Cerebellar nuclear complex (tissue), 1 donor: ENCODE measurements at regions not wholly inside any gene's neighbourhood (a gene's known extent, or its start where the extent isn't known, plus 50 kb on each side); places are given as distances from the start of the nearest gene placed in this dataset.

Experiments
- DNase-seq, 2 experiments: peaks; one replicate each; lab custom pipeline; 2025; lab: John Stamatoyannopoulos, UW

- DNase-seq = no peak
These were observed 805.2 kb downstream of the SLC4A3 start for GRCh38 chr2:220432645-220433044.

DNA sequence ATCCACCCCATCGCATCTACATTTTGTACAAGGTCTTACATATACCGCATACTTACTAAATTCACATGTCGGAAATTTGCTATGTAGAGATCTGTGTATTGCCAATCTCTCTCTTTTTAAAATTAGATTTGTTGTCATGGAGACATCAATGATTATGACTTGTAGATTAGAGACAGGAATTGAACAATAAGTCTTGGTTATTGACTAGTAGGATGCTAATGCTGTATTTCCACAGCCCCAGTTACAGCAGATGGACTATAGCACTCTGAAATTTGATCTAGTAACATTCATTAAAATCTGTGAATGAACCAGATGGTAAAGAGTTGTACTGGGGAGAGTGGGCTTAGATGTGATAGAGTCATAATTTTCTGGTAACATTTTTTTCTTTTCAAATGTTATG, 805.7 kb downstream of the SLC4A3 start:
- no peak for DNase-seq

DNA sequence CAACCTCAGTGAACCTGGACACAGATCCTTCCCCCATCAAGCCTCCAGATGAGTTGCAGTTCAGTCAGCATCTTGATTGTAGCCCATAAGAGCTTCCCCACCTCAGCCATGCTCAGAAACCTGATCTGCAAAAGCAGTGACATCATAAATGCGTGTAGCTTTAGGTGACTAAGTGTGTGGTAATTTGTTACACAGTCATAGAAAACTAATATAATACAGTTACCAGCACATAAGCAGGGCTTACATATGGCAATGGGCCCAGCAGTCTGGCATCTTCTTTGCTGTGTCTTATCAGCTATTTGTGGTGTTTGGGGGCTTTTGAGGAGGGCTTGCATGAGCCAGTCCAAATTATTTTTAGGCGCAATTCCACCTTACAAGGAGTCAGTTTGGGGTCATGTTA, 807.0 kb downstream of the SLC4A3 start:
- DNase-seq = no peak

DNA sequence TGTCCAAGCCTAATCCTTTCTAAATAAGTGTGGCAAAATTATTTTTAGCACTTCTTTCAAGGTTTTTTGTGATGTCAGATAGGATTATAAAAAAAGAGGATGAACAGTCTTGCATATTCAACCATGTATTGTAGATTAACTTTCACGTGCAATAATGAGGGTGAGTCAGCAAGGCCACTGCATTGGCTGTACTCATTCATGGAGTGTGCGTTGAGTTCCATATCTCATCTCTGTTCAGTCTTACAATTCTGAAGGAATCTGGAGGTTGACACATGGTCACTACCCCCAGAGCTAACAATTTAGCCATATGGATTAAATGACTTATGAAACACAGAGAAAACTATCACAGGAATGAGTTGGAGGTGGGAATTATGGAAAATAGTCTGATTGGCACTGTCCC, 810.5 kb downstream of the SLC4A3 start:
- no peak for DNase-seq

- no peak for DNase-seq
These were observed 813.3 kb downstream of the SLC4A3 start for GRCh38 chr2:220440731-220441130.

DNA sequence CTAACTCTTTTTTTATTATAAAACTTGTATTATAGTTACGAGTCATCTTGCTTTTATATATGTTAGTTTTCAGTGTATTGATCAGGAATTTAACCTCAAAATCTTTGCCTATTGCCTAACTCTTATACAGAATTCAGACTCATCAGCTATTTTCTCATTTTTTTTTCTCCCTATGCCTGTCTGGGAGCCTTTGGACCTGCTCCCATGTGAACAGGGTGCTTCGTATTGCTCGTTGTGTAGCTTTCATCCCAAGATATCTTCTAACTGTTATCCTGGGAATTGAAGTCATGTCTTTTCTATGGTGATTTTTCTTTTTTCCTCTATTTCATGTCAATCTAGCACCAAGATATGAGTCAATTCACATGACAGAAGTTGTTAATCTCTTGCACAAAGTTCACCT, 814.0 kb downstream of the SLC4A3 start:
- DNase-seq = no peak

- DNase-seq = no peak
These were observed 814.6 kb downstream of the SLC4A3 start for GRCh38 chr2:220442012-220442411.

DNA sequence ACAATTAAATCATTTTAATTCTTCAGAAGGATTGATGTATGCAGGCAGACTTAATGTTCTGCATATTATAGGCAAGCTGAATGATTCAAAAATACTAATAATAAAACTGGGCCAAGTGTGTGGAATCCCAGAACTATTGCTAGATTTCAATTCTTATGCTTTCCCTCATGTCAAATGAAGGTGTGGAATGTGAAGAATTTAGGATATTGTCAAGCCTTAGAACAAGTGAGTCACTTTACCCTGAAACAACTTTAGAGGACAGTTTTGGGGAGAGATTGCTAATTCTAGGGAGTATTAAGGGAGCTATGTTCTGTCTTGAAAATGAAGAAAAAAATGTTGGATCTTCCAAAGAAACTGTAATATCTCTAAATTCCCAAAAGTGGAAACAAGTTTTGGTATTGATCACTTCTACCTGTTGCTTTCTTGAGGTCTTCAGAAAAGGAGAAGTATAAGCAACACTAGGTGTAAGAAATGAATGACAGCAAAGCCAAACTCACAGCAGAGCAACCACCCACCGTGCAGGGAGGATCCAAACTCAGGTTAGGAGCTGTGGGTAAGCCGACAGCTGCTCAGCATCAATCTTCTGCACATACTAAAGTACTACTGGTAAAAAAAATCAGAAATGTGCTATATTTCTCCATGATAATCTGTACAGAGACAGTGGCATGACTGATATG, 818.1 kb downstream of the SLC4A3 start:
- DNase-seq = no peak

DNA sequence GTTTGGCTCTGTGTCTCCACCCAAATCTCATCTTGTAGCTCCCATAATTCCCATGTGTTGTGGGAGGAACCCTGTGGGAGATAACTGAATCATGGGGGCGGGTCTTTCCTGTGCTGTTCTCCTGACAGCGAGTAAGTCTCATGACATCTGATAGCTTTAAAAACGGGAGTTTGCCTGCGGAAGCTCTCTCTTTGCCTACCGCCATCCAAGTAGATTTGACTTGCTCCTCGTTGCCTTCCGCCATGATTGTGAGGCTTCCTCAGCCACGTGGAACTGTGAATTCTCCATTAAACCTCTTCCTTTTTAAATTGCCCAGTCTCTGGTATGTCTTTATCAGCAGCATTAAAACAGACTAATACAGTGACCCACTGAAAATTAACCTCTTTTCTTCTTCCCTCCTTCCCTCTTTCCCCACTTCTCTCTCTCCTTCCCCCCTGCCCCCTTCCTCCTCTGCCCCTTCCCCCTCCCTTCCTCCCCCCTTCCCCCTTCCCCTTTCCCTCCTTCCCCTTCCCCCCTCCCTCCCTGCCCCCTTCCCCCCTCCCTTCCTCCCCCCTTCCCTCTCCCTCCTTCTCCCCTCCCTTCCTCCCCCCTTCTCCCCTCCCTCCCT, 818.8 kb downstream of the SLC4A3 start:
- DNase-seq = no peak

GRCh38 chr2:220450846-220451245, 823.4 kb downstream of the SLC4A3 start:
- DNase-seq = no peak

DNA sequence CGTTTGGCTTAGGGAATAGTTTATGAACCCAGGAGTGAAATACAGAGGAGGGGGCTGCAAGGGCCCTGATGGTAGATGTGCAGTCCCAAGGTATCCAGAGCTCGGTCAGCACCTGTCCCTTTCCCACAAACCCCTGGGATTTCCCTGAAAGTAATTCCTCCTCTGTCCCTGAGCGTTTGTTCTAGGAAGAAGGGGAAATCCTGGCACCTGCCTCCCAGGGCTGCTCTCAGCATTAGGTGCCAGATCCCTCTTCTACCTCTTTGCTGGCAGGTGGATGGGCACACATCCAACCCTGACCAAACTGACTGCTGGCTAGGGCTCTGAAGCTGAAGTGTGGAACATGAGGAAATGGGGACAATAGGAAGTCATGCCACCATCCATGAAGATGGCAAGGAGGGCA, 824.0 kb downstream of the SLC4A3 start:
- DNase-seq = no peak

DNA sequence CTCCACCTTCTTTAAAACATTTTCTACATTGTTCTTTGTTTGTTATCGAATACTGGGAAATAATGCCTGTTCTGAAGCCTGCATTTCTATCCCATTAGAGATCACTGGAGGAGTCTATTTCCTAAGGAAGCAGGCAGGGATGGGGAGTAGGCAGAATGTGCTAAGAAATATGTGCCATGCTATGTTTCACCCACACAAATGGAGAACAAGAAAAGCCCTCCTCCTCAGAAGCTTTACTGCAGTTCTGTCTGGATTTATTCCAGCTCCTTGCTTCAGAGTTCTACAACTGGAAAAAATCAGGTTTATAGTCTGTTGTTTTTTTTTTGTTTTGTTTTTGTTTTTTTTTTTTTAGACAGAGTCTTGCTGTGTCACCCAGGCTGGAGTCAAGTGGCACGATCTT, 825.1 kb downstream of the SLC4A3 start:
- no peak for DNase-seq

DNA sequence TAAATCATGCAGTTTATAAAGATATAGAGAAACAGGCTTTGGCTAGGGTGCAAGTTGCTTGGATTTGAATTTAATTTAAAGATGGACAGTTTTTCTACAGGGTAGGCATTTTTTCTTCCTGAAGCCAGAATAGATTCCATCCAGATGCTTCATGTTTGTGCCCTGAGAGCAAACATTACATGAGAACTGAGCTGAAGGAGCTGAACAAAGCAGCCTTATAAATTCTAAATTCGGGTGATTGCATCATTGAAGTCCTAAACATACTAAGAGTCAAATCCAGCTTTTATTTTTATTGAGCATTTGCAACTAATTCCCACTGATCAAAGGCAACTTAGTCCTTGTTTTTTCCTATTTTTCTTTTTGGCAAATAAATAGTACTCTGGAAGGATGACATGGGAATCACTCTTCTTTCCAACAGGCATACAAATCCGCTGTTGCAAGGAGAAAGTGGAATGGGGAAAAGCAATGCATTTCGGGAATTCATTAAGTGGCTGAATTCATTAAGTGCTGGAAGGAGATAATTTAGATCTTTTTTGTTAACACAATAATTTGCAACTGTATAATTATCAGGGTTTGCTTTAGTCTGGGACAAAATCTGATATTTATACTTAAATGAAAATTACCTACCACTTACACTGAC, 828.0 kb downstream of the SLC4A3 start:
- DNase-seq = no peak

- no peak for DNase-seq
These were observed 830.6 kb downstream of the SLC4A3 start for GRCh38 chr2:220458051-220458450.

GRCh38 chr2:220460257-220460985, 833.0 kb downstream of the SLC4A3 start:
- no peak for DNase-seq

DNA sequence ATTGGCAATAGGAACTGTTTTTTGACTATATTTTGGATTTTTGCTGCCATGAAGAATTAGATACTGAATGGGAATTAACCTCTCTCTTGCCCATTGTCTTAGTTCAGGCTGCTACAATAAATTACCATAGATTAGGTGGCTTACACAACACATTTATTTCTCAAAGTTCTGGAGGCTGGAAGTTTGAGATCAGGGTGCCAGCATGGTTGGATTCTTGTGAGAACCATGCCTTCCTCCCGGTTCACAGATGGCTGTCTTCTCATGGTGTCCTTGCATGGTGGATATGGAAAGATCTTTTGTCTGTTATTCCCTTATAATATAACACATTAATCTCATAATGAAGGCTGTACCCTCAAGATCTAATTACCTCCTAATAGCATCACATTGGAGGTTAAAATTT, 836.4 kb downstream of the SLC4A3 start:
- no peak for DNase-seq

GRCh38 chr2:220465700-220466099, 838.3 kb downstream of the SLC4A3 start:
- no peak for DNase-seq

- no peak for DNase-seq
These were observed 838.8 kb downstream of the SLC4A3 start for GRCh38 chr2:220466251-220466691.

DNA sequence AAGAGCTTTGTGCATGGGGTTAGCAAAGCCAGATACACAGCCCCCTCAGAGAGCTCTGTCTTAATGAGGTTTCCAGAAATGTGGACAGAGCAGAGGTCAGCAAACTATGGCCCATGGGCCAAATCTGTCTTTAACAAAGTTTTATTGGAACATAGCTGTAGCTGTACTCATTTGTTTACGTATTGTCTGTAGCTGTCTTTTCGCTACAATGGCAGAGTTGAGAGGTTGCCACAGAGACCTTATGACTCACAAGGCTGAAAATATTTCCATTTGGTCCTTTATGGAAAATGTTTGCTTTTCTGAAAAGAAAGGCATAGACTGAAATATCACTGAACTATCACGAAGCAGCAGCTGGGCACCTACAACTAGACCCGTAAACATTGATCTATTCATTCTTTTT, 841.8 kb downstream of the SLC4A3 start:
- DNase-seq = no peak

- no peak for DNase-seq
These were observed 846.2 kb downstream of the SLC4A3 start for GRCh38 chr2:220473611-220474010.

- DNase-seq = no peak
These were observed 849.4 kb downstream of the SLC4A3 start for GRCh38 chr2:220476877-220477276.

DNA sequence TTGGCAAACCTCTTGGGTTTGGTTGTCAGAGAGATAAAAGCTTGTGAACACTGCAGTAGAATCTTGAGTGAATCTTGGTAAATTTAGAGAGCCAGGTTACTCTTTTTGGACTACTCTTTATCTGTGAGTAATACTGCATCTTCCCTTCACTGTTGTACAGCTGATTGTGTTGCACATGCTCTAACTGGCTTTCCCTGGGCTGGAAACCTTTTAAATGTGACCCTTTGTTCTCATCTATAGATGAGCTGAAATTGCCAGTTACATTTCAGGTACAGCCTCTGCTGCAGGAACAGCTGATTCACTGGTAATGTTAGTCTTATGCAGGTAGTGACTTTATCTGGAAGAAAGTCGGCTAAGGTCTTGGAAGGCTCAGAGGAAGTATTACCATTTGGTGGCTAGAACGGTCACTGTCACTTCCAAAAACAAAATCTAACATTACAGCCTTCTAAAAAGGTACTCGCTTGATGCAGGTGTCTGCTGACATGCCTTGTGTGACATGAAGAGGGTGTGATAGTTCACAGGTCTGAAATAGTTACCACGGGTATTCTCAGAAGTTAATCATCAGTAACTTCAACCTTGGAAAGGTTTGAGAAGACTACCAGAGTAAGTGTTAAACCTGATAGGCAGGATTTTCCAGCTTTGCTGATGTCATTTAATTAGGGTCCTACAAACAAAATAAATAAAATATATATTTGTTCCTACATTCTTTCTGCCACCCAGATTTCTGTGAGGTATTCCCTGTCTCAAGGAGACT, 851.1 kb downstream of the SLC4A3 start:
- no peak for DNase-seq
